SK-N-SH (cell line): ENCODE measurements at regions not wholly inside any gene's neighbourhood (a gene's known extent, or its start where the extent isn't known, plus 50 kb on each side); places are given as distances from the start of the nearest gene placed in this dataset.

ENCODE experiments used
- CHD2 ChIP-seq: fragments of 150-350 bp; IDR thresholded peaks from 2 replicates; pipeline ENCODE4 v1.6.1; 2018; ENCODE audit warnings: low read length; ENCODE audit not compliant: partially characterized antibody
- CTCF ChIP-seq: fragments of 200-600 bp; sonication (generic); IDR thresholded peaks from 2 replicates; pipeline ENCODE4 v1.6.1; 2017; ENCODE audit warnings: antibody characterized with exemption, mild to moderate bottlenecking, moderate library complexity
- ELF1 ChIP-seq: IDR thresholded peaks from 2 replicates; pipeline ENCODE4 v1.4.0; 2012
- EP300 ChIP-seq, 2 experiments: IDR thresholded peaks; 2 replicates each; pipeline versions ENCODE4 v1.4.0 to v1.6.1; 2012; ENCODE audit warnings: borderline replicate concordance in 1 of 2, low read depth in 1 of 2, low read length in 1 of 2
- FOXM1 ChIP-seq: IDR thresholded peaks from 2 replicates; pipeline ENCODE4 v1.4.0; 2012; ENCODE audit warnings: low read depth, mild to moderate bottlenecking
- GABPA ChIP-seq: IDR thresholded peaks from 2 replicates; pipeline ENCODE4 v1.4.0; 2012; ENCODE audit warnings: low read depth, mild to moderate bottlenecking
- MXI1 ChIP-seq: IDR thresholded peaks from 2 replicates; pipeline ENCODE4 v1.6.1; 2012; ENCODE audit warnings: mild to moderate bottlenecking, low read depth, low read length, improper control_type of control experiment
- NRF1 ChIP-seq: IDR thresholded peaks from 2 replicates; pipeline ENCODE4 v1.6.1; 2012; ENCODE audit warnings: low read depth, mild to moderate bottlenecking, low read length
- POLR2AphosphoS5 ChIP-seq: IDR thresholded peaks from 2 replicates; pipeline ENCODE4 v1.6.1; 2012; ENCODE audit warnings: low read depth, low read length
- REST ChIP-seq: IDR thresholded peaks from 2 replicates; pipeline ENCODE4 v1.6.1; 2012; ENCODE audit warnings: mild to moderate bottlenecking, low read depth, low read length, moderate library complexity
- TAF1 ChIP-seq: IDR thresholded peaks from 2 replicates; pipeline ENCODE4 v1.6.1; 2012; ENCODE audit warnings: low read depth, mild to moderate bottlenecking, low read length, moderate library complexity, borderline replicate concordance
- USF2 ChIP-seq: fragments of 150-350 bp; IDR thresholded peaks from 2 replicates; pipeline ENCODE4 v1.6.1; 2017; ENCODE audit warnings: antibody characterized with exemption, low read length, low read depth, borderline replicate concordance

- TF ChIP-seq CTCF (no peak), CHD2 (no peak), REST (no peak), USF2 (no peak), ELF1 (no peak), POLR2AphosphoS5 (no peak), TAF1 (no peak), GABPA (no peak), FOXM1 (no peak), EP300 (IDR thresholded peaks at IDR 0.05; ENCODE audit: borderline replicate concordance in 1 of 2, low read depth in 1 of 2, low read length in 1 of 2) (no peak), NRF1 (no peak), MXI1 (no peak)
Measured at GRCh38 chr4:121216461-121216860, 52.3 kb upstream of the TNIP3 start.
